GM18502 (cell line): ENCODE measurements at regions not wholly inside any gene's neighbourhood (a gene's known extent, or its start where the extent isn't known, plus 50 kb on each side); places are given as distances from the start of the nearest gene placed in this dataset.
"Not testable (repeated sequence)": the region's sequence is repeated elsewhere in the genome, so short reads cannot be mapped to it uniquely, and the experiment has no call there.

Experiments
- ATAC-seq: cut with Tn5 transposase; IDR thresholded peaks from one replicate; pipeline ENCODE4 v1.9.1; 2021; ENCODE audit warnings: mild to moderate bottlenecking; ENCODE audit not compliant: unreplicated experiment, poor library complexity

GRCh38 chr5:118518720-118519119 is 469.6 kb downstream of the DTWD2 start:
- no peak for ATAC-seq

- no peak for ATAC-seq
Measured at GRCh38 chr5:118511846-118512245, 476.5 kb downstream of the DTWD2 start.

GRCh38 chr5:118506217-118506852 is 482.0 kb downstream of the DTWD2 start:
- peak; percentile 94 for ATAC-seq

GRCh38 chr5:118502232-118502631 is 486.1 kb downstream of the DTWD2 start:
- not testable (repeated sequence) for ATAC-seq

GRCh38 chr5:118491351-118491750 is 497.0 kb downstream of the DTWD2 start:
- no peak for ATAC-seq

- no peak for ATAC-seq
Measured at GRCh38 chr5:118486647-118487225, 501.6 kb downstream of the DTWD2 start.

GRCh38 chr5:118479285-118479684 is 509.1 kb downstream of the DTWD2 start:
- no peak for ATAC-seq

- no peak for ATAC-seq
Measured at GRCh38 chr5:118478852-118479251, 509.5 kb downstream of the DTWD2 start.

- no peak for ATAC-seq
Measured at GRCh38 chr5:118468085-118468484, 520.3 kb downstream of the DTWD2 start.

- no peak for ATAC-seq
Measured at GRCh38 chr5:118467103-118467502, 521.2 kb downstream of the DTWD2 start.

GRCh38 chr5:118466418-118466817 is 521.9 kb downstream of the DTWD2 start:
- no peak for ATAC-seq

- not testable (repeated sequence) for ATAC-seq
Measured at GRCh38 chr5:118462276-118462675, 526.1 kb downstream of the DTWD2 start.

GRCh38 chr5:118461436-118461835 is 526.9 kb downstream of the DTWD2 start:
- ATAC-seq, result no peak

GRCh38 chr5:118459490-118459889 is 528.9 kb downstream of the DTWD2 start:
- no peak for ATAC-seq

GRCh38 chr5:118456085-118456484 is 532.3 kb downstream of the DTWD2 start:
- ATAC-seq, result no peak

- no peak for ATAC-seq
Measured at GRCh38 chr5:118451697-118452247, 536.6 kb downstream of the DTWD2 start.

- ATAC-seq, result no peak
Measured at GRCh38 chr5:118450554-118451332, 537.6 kb downstream of the DTWD2 start.

- ATAC-seq, result no peak
Measured at GRCh38 chr5:118447350-118447749, 541.0 kb downstream of the DTWD2 start.

- ATAC-seq, result no peak
Measured at GRCh38 chr5:118441956-118442355, 546.4 kb downstream of the DTWD2 start.

GRCh38 chr5:118441034-118441433 is 547.3 kb downstream of the DTWD2 start:
- no peak for ATAC-seq

GRCh38 chr5:118440496-118440895 is 547.9 kb downstream of the DTWD2 start:
- ATAC-seq, result no peak
